ENCODE measurements at regions not wholly inside any gene's neighbourhood (a gene's known extent, or its start where the extent isn't known, plus 50 kb on each side); places are given as distances from the start of the nearest gene placed in this dataset.

DNA sequence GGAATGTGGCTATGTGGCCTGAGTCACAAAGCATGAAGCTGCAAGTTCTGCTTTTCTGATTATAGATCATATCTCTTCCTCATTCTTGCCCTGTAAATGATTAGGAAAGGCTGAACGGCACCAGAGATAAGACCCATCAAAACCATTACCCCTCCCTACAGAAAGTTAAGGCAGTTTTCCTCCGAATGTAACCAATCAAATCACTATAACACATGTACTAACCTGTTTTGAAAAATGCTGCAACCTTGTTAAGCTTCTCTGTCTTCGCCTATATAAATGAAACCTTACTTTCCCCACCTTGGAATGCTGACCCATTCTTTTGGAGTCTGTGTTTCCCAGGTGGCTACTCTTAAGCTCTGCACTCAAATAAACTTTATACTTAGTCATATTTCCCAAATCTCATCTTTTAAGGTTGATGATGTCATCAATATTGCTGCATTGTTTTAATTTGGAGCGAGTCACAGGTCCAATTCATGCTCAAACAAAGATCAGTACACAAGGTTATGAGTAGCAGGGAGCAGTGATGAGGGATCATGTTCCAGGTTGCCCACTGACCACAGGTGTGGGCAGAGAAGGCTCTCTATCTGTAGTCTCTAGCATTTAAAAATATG is 662.3 kb downstream of the IRS1 start:
- no peak for DNase-seq
- intact Hi-C loops (cut with DNase I): no loop called here

DNA sequence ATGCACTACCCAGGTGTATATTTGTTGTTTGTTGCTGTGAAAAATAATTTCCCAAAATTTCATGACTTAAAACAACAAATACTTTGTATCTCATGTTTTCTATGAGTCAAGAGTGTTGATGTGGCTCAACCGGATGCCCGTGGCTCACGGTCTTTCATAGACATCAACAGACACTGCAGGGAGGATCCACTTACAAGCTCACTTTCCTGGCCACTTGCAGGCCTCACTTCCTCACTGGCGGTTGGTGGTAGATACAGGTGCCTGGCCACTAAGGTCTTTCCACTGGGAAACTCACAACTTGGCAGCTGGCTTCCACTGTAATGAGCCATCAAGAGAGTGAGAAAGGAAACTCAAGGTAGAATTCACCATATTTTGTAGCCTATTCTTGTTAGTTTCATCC is 662.9 kb downstream of the IRS1 start:
- DNase-seq: peak in 1 of 42 donors; percentile 22
- intact Hi-C loops (cut with DNase I): no loop called here

DNA sequence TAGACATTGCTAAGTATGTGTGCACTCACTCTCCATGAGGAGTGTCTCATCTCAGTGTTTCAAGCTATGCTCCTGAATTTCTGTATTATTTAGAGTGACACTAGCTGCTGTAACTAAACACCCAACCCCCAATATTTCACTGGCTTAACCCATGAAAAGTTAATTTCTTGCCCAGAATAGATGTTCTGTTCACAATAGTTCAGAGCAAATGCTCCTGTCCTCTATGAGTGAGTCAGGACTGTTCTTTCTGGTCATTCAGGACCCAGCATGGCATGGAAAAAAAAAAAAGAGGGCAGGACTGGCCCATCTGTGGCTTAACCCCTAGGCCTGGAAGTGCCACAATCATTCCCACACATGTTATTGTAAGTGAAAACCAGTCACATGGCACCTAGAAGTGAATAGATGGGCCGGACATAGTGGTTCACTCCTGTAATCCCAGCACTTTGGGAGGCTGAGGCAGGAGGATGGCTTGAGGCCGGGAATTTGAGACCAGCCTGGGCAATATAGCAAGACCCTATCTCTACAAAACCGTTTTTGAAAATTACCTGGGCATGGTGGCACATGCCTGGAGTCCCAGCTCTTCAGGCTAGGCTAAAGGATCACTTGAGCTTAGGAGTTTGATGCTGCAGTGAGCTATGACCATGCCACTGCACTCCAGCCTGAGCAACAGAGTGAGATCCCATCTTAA is 663.6 kb downstream of the IRS1 start:
- no peak for DNase-seq
- intact Hi-C loops (cut with DNase I): no loop called here

DNA sequence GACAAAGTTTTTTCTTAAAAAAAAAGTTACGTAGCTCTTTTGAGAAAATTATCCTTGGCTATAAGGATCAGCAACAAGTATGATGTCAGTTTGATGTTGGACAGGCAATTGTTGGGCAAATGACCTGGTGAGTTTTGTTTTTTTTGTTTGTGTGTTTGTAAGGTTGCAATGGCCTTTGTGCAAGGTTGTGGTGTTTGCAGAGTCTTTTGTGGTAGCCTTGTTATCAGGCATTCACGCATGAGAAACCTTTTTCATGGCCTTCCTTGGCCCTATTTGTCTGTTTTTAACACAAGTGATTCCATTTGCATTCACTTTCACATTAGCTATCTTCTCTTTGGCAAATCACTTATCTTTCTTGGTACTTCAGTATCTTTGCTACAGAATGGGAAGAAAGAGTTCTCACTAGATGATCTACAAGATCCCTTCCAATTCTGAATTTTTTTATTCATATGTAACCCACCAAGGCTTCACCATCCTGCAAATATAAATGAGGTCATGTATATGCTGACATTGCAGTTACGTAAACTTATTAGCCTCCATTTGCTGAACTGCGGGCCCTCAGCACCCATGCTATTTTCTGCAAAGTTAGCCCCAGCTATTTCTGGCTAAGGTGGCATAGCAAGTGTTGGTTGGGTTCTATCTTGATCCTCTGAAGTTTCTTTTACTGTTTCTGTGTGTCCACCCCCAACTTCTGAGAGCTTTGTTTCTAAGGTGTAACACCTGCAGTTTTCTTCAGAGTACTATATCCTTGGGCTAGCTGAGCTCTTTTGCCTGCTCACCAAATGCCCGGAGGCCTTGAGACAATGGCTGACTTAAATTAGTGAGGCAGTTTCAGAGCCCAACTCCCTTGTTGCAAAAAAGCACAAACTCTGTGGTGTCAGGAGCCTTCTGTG is 667.1 kb downstream of the IRS1 start:
- intact Hi-C loops (cut with DNase I): no loop called here
- no peak for DNase-seq

GRCh38 chr2:226131299-226131784 is 668.3 kb downstream of the IRS1 start:
- intact Hi-C loops (cut with DNase I): no loop called here
- no peak for DNase-seq

DNA sequence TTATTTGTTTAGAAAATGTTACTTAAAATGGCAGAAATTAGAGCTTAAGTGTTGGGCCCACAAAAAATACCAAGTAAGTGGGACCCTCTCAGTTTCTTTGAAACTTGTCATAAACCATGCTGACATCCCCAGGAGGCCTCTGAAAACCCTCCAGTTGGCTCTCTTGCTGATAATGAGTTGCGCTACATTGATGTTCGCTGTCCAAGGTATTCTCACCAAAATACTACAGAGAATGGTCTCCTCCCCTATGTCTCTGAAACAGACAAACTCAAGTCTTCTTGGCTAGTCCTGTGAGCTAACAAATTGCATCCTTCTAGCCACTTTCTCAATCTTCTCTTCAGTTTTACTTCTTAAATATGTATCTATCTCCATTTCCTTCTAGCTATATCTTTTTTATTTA is 669.4 kb downstream of the IRS1 start:
- intact Hi-C loops (cut with DNase I): no loop called here
- DNase-seq: no peak

GRCh38 chr2:226127682-226128081 is 671.9 kb downstream of the IRS1 start:
- intact Hi-C loops (cut with DNase I): no loop called here

GRCh38 chr2:226126104-226126503 is 673.5 kb downstream of the IRS1 start:
- DNase-seq: no peak
- intact Hi-C loops (cut with DNase I): no loop called here

More at GRCh38 chr2:226127682-226128081, 671.9 kb downstream of the IRS1 start:
- DNase-seq: no peak

DNA sequence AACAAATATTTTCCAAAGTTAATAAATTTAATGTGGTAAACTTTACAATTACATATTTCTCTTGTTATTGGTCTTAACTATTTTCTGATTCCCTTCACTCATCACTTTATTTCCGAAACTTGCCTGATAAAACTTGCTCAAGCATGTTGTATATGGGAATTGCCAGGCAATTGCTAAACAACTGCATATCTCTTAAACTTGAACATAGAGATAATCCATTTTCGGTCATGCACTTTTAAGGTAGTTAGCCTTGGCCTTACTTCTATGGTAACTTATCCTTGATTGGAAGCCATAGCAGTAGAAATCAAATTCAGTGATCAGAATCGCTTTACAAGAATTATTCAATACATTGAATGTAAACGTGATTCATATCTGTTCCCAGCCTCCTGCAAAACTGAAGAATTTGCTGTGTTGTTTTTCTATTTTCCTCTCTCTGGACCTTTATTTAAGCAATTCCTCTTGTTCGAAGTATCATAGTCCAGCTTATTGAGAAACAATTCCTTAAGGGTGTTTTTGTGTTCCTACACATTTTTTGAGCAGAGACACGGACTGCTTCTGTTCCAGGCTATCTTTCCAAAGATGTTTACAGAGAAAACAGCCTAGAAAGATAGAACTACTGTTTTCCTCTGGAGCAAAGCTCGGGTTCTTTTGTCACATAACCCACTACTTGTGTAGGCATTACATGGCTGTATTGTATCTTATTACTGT is 674.3 kb downstream of the IRS1 start:
- intact Hi-C loops (cut with DNase I): no loop called here
- no peak for DNase-seq

DNA sequence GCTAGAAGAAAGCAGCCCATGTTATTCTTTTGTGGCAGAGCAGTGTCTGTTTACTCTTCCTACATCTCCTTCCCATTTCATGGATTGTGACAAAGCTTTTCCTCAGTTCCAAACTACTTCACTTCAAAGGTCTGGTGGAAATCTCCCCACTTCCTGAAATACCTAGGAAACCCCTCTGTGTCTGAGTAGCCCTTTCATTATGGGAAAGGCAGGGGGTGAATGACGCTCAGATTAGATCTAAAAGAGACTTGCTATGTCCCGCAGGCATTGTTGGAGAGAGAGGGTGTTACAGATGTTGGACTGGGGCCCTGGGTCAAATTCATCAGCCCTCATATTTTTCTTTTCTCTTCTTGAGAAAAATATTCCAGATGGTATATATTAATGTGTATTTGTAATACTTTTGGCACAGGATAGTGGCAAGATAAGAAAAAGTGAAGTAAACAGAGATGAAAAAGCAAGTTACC is 675.0 kb downstream of the IRS1 start:
- no peak for DNase-seq
- intact Hi-C loops (cut with DNase I): no loop called here

DNA sequence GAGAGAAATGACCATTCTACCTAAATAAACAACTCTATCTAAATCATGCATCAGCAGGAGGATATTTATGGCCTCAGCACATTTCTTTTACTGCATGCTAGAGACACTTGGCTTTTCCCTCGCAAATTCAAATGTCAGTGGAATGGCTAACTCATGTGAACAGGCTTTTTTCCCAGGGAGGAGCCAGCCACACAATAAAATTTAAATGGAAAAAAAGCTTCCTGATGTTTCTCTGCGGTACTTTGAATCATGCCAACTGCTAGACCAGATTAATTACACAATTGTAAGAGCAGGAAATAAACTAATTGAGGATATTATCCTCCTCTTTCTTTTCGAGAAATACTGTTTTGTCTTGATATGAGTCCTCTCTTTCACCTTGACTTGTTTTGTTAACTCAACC is 676.3 kb downstream of the IRS1 start:
- intact Hi-C loops (cut with DNase I): no loop called here
- DNase-seq: no peak

DNA sequence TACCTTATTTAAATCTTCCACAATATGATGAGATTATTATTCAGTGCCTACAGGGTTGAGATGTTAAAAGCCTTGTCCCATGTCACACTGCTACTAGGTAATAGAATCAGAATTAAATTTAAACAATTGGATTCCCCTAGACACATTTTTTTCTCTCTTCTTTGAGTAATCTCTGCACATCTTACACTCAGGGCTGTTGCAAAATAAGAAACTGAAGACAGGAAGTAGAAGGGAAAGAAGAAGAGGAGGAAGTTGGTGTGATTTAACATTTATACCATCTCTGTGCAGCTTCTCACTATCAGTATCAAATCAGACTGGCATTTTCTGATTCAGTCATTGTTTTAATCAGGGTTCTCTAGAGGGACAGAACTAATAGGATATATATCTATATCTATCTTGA is 677.6 kb downstream of the IRS1 start:
- no peak for DNase-seq
- intact Hi-C loops (cut with DNase I): no loop called here

GRCh38 chr2:226121046-226121738 is 678.4 kb downstream of the IRS1 start:
- intact Hi-C loops (cut with DNase I): no loop called here
- no peak for DNase-seq

- intact Hi-C loops (cut with DNase I): no loop called here
- DNase-seq: peak in 9 of 42 donors; percentile 5 to 25 (median 8)
These were observed 680.9 kb downstream of the IRS1 start for GRCh38 chr2:226118471-226119429.

GRCh38 chr2:226117510-226118065 is 682.0 kb downstream of the IRS1 start:
- DNase-seq: no peak

GRCh38 chr2:226116346-226116745 is 683.3 kb downstream of the IRS1 start:
- DNase-seq: no peak
- intact Hi-C loops (cut with DNase I): no loop called here

More at GRCh38 chr2:226117510-226118065, 682.0 kb downstream of the IRS1 start:
- intact Hi-C loops (cut with DNase I): no loop called here

- DNase-seq: no peak
- intact Hi-C loops (cut with DNase I): no loop called here
These were observed 683.8 kb downstream of the IRS1 start for GRCh38 chr2:226115832-226116200.

Data from head of caudate nucleus (tissue), 42 donors.